Liver (tissue), 8 donors: ENCODE measurements at regions not wholly inside any gene's neighbourhood (a gene's known extent, or its start where the extent isn't known, plus 50 kb on each side); places are given as distances from the start of the nearest gene placed in this dataset.

Experiments
- DNase-seq: peaks from one replicate; pipeline ENCODE4 v3.0.0-alpha.2; 2017; ENCODE audit warnings: low spot score
- H3K27ac ChIP-seq, 2 donors: one replicate each; pipeline ENCODE4 v1.7.0; 2013; ENCODE audit warnings: inconsistent platforms in 2 of 2, low read length in 2 of 2, control low read depth in 1 of 2, low read depth in 1 of 2, mild to moderate bottlenecking in 1 of 2
- H3K27me3 ChIP-seq, 4 donors: one replicate each; pipeline versions ENCODE4 v1.6.1 to v1.7.0; 2013; ENCODE audit warnings: low read length in 3 of 4, inconsistent platforms in 1 of 4, mild to moderate bottlenecking in 1 of 4, moderate library complexity in 1 of 4; ENCODE audit not compliant: control insufficient read depth in 4 of 4, insufficient read depth in 4 of 4
- H3K36me3 ChIP-seq, 4 donors: one replicate each; pipeline versions ENCODE4 v1.6.1 to v1.7.0; 2013; ENCODE audit warnings: low read length in 3 of 4, mild to moderate bottlenecking in 3 of 4, low read depth in 1 of 4, moderate library complexity in 1 of 4; ENCODE audit not compliant: control insufficient read depth in 4 of 4, insufficient read depth in 3 of 4
- H3K4me1 ChIP-seq, 4 donors: one replicate each; pipeline versions ENCODE4 v1.6.1 to v1.7.0; 2013; ENCODE audit warnings: low read length in 3 of 4, mild to moderate bottlenecking in 3 of 4, moderate library complexity in 1 of 4; ENCODE audit not compliant: control insufficient read depth in 4 of 4, insufficient read depth in 4 of 4
- H3K4me3 ChIP-seq, 3 donors: one replicate each; pipeline versions ENCODE4 v1.6.1 to v1.7.0; 2013; ENCODE audit warnings: low read length in 3 of 3, control low read depth in 1 of 3, low read depth in 1 of 3, mild to moderate bottlenecking in 1 of 3
- H3K9ac ChIP-seq, 2 donors: one replicate each; pipeline ENCODE4 v1.7.0; 2013; ENCODE audit warnings: low read length in 2 of 2, mild to moderate bottlenecking in 2 of 2, moderate library complexity in 2 of 2, control low read depth in 1 of 2, low read depth in 1 of 2
- H3K9me3 ChIP-seq, 4 donors: one replicate each; pipeline versions ENCODE4 v1.6.1 to v1.7.0; 2013; ENCODE audit warnings: low read length in 3 of 4; ENCODE audit not compliant: control insufficient read depth in 4 of 4
- ATF3 ChIP-seq: IDR thresholded peaks from 2 replicates; pipeline ENCODE4 v1.6.1; 2016; ENCODE audit warnings: antibody characterized with exemption
- CTCF ChIP-seq: fragments of 150-350 bp; IDR thresholded peaks from 2 replicates; pipeline ENCODE4 v1.5.1; 2017; ENCODE audit warnings: improper control_type of control experiment, low read depth, low read length; ENCODE audit not compliant: missing input control
- EGR1 ChIP-seq, 2 donors: IDR thresholded peaks; 2 replicates each; pipeline ENCODE4 v1.6.1; 2016 to 2018; ENCODE audit warnings: antibody characterized with exemption in 2 of 2, low read depth in 2 of 2
- FOXA1 ChIP-seq: IDR thresholded peaks from 2 replicates; pipeline ENCODE4 v1.6.1; 2016; ENCODE audit warnings: antibody characterized with exemption
- FOXA2 ChIP-seq: IDR thresholded peaks from 2 replicates; pipeline ENCODE4 v1.6.1; 2016; ENCODE audit warnings: antibody characterized with exemption
- GABPA ChIP-seq, 2 donors: IDR thresholded peaks in 1 of 2; conservative IDR thresholded peaks in 1 of 2; 2 replicates each; pipeline ENCODE4 v1.6.1; 2016; ENCODE audit warnings: antibody characterized with exemption in 2 of 2, mild to moderate bottlenecking in 1 of 2, moderate library complexity in 1 of 2
- HNF4A ChIP-seq, 2 donors: conservative IDR thresholded peaks; 2 replicates each; pipeline ENCODE4 v1.6.1; 2016; ENCODE audit warnings: antibody characterized with exemption in 2 of 2, mild to moderate bottlenecking in 2 of 2
- HNF4G ChIP-seq: IDR thresholded peaks from 2 replicates; pipeline ENCODE4 v1.6.1; 2016; ENCODE audit warnings: antibody characterized with exemption
- JUND ChIP-seq, 2 donors: IDR thresholded peaks; 2 replicates each; pipeline ENCODE4 v1.6.1; 2016; ENCODE audit warnings: antibody characterized with exemption in 2 of 2
- MAX ChIP-seq: IDR thresholded peaks from 2 replicates; pipeline ENCODE4 v1.6.1; 2016; ENCODE audit warnings: antibody characterized with exemption
- NR2F2 ChIP-seq: IDR thresholded peaks from 2 replicates; pipeline ENCODE4 v1.6.1; 2016; ENCODE audit warnings: antibody characterized with exemption
- RAD21 ChIP-seq, 2 donors: IDR thresholded peaks; 2 replicates each; pipeline ENCODE4 v1.6.1; 2016; ENCODE audit warnings: antibody characterized with exemption in 2 of 2, mild to moderate bottlenecking in 2 of 2
- REST ChIP-seq: IDR thresholded peaks from 2 replicates; pipeline ENCODE4 v1.6.1; 2016; ENCODE audit warnings: antibody characterized with exemption, mild to moderate bottlenecking
- RXRA ChIP-seq, 2 donors: IDR thresholded peaks; 2 replicates each; pipeline ENCODE4 v1.6.1; 2017 to 2018; ENCODE audit warnings: antibody characterized with exemption in 2 of 2, mild to moderate bottlenecking in 1 of 2
- SP1 ChIP-seq: IDR thresholded peaks from 2 replicates; pipeline ENCODE4 v1.6.1; 2018; ENCODE audit warnings: antibody characterized with exemption, mild to moderate bottlenecking
- TAF1 ChIP-seq: conservative IDR thresholded peaks from 2 replicates; pipeline ENCODE4 v1.6.1; 2016; ENCODE audit warnings: antibody characterized with exemption, mild to moderate bottlenecking
- YY1 ChIP-seq: IDR thresholded peaks from 2 replicates; pipeline ENCODE4 v1.6.1; 2016; ENCODE audit warnings: antibody characterized with exemption, mild to moderate bottlenecking
- ZBTB33 ChIP-seq: IDR thresholded peaks from 2 replicates; pipeline ENCODE4 v1.6.1; 2016; ENCODE audit warnings: antibody characterized with exemption
- WGBS: extraction: QIAGEN DNeasy Blood & Tissue Kit; methylation state at CpG from one replicate; pipeline ENCODE4 v1.1.7; 2013; 5-methylcytosine and 5-hydroxymethylcytosine counted together
- donor health status: healthy.
- donor health status: healthy.
- donor health status: healthy.
- donor health status: healthy.
- donor health status: healthy.

- TF ChIP-seq CTCF, result no peak
- TF ChIP-seq YY1, result no peak
- no peak for TF ChIP-seq HNF4A (conservative IDR thresholded peaks at IDR 0.05)
- no peak for TF ChIP-seq SP1
Measured at GRCh38 chr13:40094056-40094455, 438.6 kb downstream of the COG6 start (continued).

GRCh38 chr13:40095695-40096356 is 440.4 kb downstream of the COG6 start:
- Histone ChIP-seq H3K9ac (peak overlapping the region in 1 of 2 donors; percentile 39), H3K9me3 (peaks cover 0 to 5% (median 0%) of the 10 kb centered on the region in 4 donors), H3K27ac (peak overlapping the region; percentile 54 to 73), H3K4me3 (peak overlapping the region in 1 of 3 donors; percentile 9), H3K27me3 (no peaks in the 10 kb centered on the region), H3K36me3 (no peaks in the 10 kb centered on the region), H3K4me1 (peaks cover 0 to 26% (median 17%) of the 10 kb centered on the region in 4 donors)
- 39% methylated on average over 9 of the region's 9 CpGs for WGBS
- no peak for DNase-seq
- TF ChIP-seq CTCF, result no peak
- TF ChIP-seq FOXA2, result peak; percentile 71
- peak; percentile 89 to 92 for TF ChIP-seq HNF4A (conservative IDR thresholded peaks at IDR 0.05)
- peak; percentile 89 for TF ChIP-seq SP1
- no peak for TF ChIP-seq TAF1
- TF ChIP-seq MAX, result peak; percentile 38
- TF ChIP-seq EGR1 (IDR thresholded peaks at IDR 0.05; ENCODE audit: low read depth in 2 of 2), result no peak
- no peak for TF ChIP-seq GABPA (IDR thresholded peaks at IDR 0.05 in 1 of 2, conservative IDR thresholded peaks at IDR 0.05 in 1 of 2)
- peak; percentile 76 for TF ChIP-seq YY1
- TF ChIP-seq FOXA1, result no peak
- no peak for TF ChIP-seq NR2F2
- peak; percentile 41 to 60 for TF ChIP-seq JUND (IDR thresholded peaks at IDR 0.05)
- TF ChIP-seq RAD21 (IDR thresholded peaks at IDR 0.05), result peak; percentile 23 to 31
- TF ChIP-seq ATF3, result no peak
- TF ChIP-seq HNF4G, result peak; percentile 40
- peak in 1 of 2 donors; percentile 69 for TF ChIP-seq RXRA (IDR thresholded peaks at IDR 0.05)
- peak; percentile 68 for TF ChIP-seq ZBTB33
- peak; percentile 58 for TF ChIP-seq REST
